ENCODE measurements at regions not wholly inside any gene's neighbourhood (a gene's known extent, or its start where the extent isn't known, plus 50 kb on each side); places are given as distances from the start of the nearest gene placed in this dataset.

GRCh38 chr22:48155446-48155845 lies 1393.0 kb downstream of the TBC1D22A start:
- TF ChIP-seq POLR2A (IDR thresholded peaks at IDR 0.05; ENCODE audit: extremely low read depth, insufficient read length) (no peak), CTCF (IDR thresholded peaks at IDR 0.05; ENCODE audit: low read depth, low read length) (no peak), MYC (IDR thresholded peaks at IDR 0.05; ENCODE audit: low read depth, low read length) (no peak), MAX (IDR thresholded peaks at IDR 0.05; ENCODE audit: low read depth, low read length) (no peak)
- no peak overlapping the region for H3K4me3 ChIP-seq (ENCODE audit: low read depth, low read length)
- no peak for DNase-seq (ENCODE audit: low read depth)

GRCh38 chr22:48154943-48155240 lies 1392.4 kb downstream of the TBC1D22A start:
- no peak for TF ChIP-seq MAX (IDR thresholded peaks at IDR 0.05; ENCODE audit: low read depth, low read length)
- TF ChIP-seq POLR2A (IDR thresholded peaks at IDR 0.05; ENCODE audit: extremely low read depth, insufficient read length) = no peak
- TF ChIP-seq CTCF (IDR thresholded peaks at IDR 0.05; ENCODE audit: low read depth, low read length) = no peak
- TF ChIP-seq MYC (IDR thresholded peaks at IDR 0.05; ENCODE audit: low read depth, low read length) = no peak
- H3K4me3 ChIP-seq (ENCODE audit: low read depth, low read length) = no peak overlapping the region
- no peak for DNase-seq (ENCODE audit: low read depth)

- DNase-seq (ENCODE audit: low read depth) = no peak
- H3K4me3 ChIP-seq (ENCODE audit: low read depth, low read length) = no peak overlapping the region
- TF ChIP-seq POLR2A (IDR thresholded peaks at IDR 0.05; ENCODE audit: extremely low read depth, insufficient read length) (no peak), CTCF (IDR thresholded peaks at IDR 0.05; ENCODE audit: low read depth, low read length) (no peak), MYC (IDR thresholded peaks at IDR 0.05; ENCODE audit: low read depth, low read length) (no peak), MAX (IDR thresholded peaks at IDR 0.05; ENCODE audit: low read depth, low read length) (no peak)
These were observed 1391.9 kb downstream of the TBC1D22A start for GRCh38 chr22:48154169-48154942.

GRCh38 chr22:48153726-48154125 lies 1391.3 kb downstream of the TBC1D22A start:
- DNase-seq (ENCODE audit: low read depth) = no peak
- no peak overlapping the region for H3K4me3 ChIP-seq (ENCODE audit: low read depth, low read length)
- TF ChIP-seq CTCF (IDR thresholded peaks at IDR 0.05; ENCODE audit: low read depth, low read length) (no peak), MAX (IDR thresholded peaks at IDR 0.05; ENCODE audit: low read depth, low read length) (no peak), POLR2A (IDR thresholded peaks at IDR 0.05; ENCODE audit: extremely low read depth, insufficient read length) (no peak), MYC (IDR thresholded peaks at IDR 0.05; ENCODE audit: low read depth, low read length) (no peak)

- DNase-seq (ENCODE audit: low read depth) = no peak
- TF ChIP-seq POLR2A (IDR thresholded peaks at IDR 0.05; ENCODE audit: extremely low read depth, insufficient read length) = no peak
- TF ChIP-seq MYC (IDR thresholded peaks at IDR 0.05; ENCODE audit: low read depth, low read length) = no peak
- TF ChIP-seq MAX (IDR thresholded peaks at IDR 0.05; ENCODE audit: low read depth, low read length) = no peak
- no peak for TF ChIP-seq CTCF (IDR thresholded peaks at IDR 0.05; ENCODE audit: low read depth, low read length)
- no peak overlapping the region for H3K4me3 ChIP-seq (ENCODE audit: low read depth, low read length)
These were observed 1390.5 kb downstream of the TBC1D22A start for GRCh38 chr22:48152916-48153315.

Data from NB4 (cell line).